BJ (cell line): ENCODE measurements at regions not wholly inside any gene's neighbourhood (a gene's known extent, or its start where the extent isn't known, plus 50 kb on each side); places are given as distances from the start of the nearest gene placed in this dataset.

Source experiments
- CTCF ChIA-PET: fragments of 350-600 bp; formaldehyde crosslinking; extraction: SDS; loops from one replicate; lab custom pipeline; 2021; ENCODE audit warnings: antibody characterized with exemption, inconsistent platforms; lab: Yijun Ruan, JAX
- POLR2A ChIA-PET: fragments of 300-600 bp; sonication (Branson Sonifier 250); formaldehyde crosslinking; extraction: SDS; loops from one replicate; lab custom pipeline; 2021; ENCODE audit warnings: antibody characterized with exemption; lab: Charles Lee
- DNase-seq: peaks from one replicate; pipeline ENCODE4 v3.0.0-alpha.2; 2011; ENCODE audit warnings: low read depth
- H3K27me3 ChIP-seq: 2 replicates; pipeline ENCODE4 v1.6.0; 2011; ENCODE audit warnings: low read length; ENCODE audit not compliant: control insufficient read depth, insufficient read depth
- H3K36me3 ChIP-seq: 2 replicates; pipeline ENCODE4 v1.5.1; 2011; ENCODE audit warnings: low read length; ENCODE audit not compliant: control insufficient read depth, insufficient read depth
- H3K4me3 ChIP-seq: 2 replicates; pipeline ENCODE4 v1.5.1; 2011; ENCODE audit warnings: low read depth, mild to moderate bottlenecking, control low read depth, low read length
- CTCF ChIP-seq: IDR thresholded peaks from 2 replicates; pipeline ENCODE4 v1.5.1; 2011; ENCODE audit warnings: low read depth, mild to moderate bottlenecking, control low read depth, inconsistent platforms, low read length, moderate library complexity; ENCODE audit not compliant: insufficient read depth

- Histone ChIP-seq H3K36me3 (no peaks in the 10 kb centered on the region), H3K27me3 (no peaks in the 10 kb centered on the region), H3K4me3 (no peak overlapping the region)
- no peak for DNase-seq
- ChIA-PET POLR2A (no interaction called here), CTCF (no interaction called here)
- TF ChIP-seq CTCF = no peak
Measured at GRCh38 chr13:78286748-78287147, 316.6 kb downstream of the POU4F1 start.

GRCh38 chr13:78265098-78265497 lies 338.3 kb downstream of the POU4F1 start:
- no peak for TF ChIP-seq CTCF
- Histone ChIP-seq H3K4me3 (no peak overlapping the region), H3K36me3 (no peaks in the 10 kb centered on the region), H3K27me3 (no peaks in the 10 kb centered on the region)
- no peak for DNase-seq
- POLR2A ChIA-PET = no interaction called here
- CTCF ChIA-PET = interaction anchor here (1.3 kb wide), 1 partner anchor 127 kb away, joined by 3 read pairs; no protein-coding TSS in a partner anchor

GRCh38 chr13:78258304-78258703 lies 339.7 kb upstream of the EDNRB start:
- POLR2A ChIA-PET = no interaction called here
- TF ChIP-seq CTCF = no peak
- no peaks in the 10 kb centered on the region for H3K36me3 ChIP-seq
- no peak for DNase-seq
- CTCF ChIA-PET = interaction anchor here (0.7 kb wide), 1 partner anchor 92 kb away, joined by 3 read pairs; no protein-coding TSS in a partner anchor
- no peaks in the 10 kb centered on the region for H3K27me3 ChIP-seq
- H3K4me3 ChIP-seq = no peak overlapping the region

GRCh38 chr13:78256484-78256883 lies 337.9 kb upstream of the EDNRB start:
- POLR2A ChIA-PET = no interaction called here
- no peak for TF ChIP-seq CTCF
- CTCF ChIA-PET = no interaction called here
- H3K27me3 ChIP-seq = no peaks in the 10 kb centered on the region
- no peak for DNase-seq
- H3K36me3 ChIP-seq = no peaks in the 10 kb centered on the region
- H3K4me3 ChIP-seq = no peak overlapping the region

GRCh38 chr13:78254113-78254512 lies 335.5 kb upstream of the EDNRB start:
- ChIA-PET CTCF (no interaction called here), POLR2A (no interaction called here)
- Histone ChIP-seq H3K36me3 (no peaks in the 10 kb centered on the region), H3K4me3 (no peak overlapping the region), H3K27me3 (no peaks in the 10 kb centered on the region)
- DNase-seq = no peak
- no peak for TF ChIP-seq CTCF
